NAMALWA (cell line): ENCODE measurements at regions not wholly inside any gene's neighbourhood (a gene's known extent, or its start where the extent isn't known, plus 50 kb on each side); places are given as distances from the start of the nearest gene placed in this dataset.

Experiments used
- DNase-seq: peaks from one replicate; pipeline ENCODE4 v3.0.0-alpha.2; 2015; ENCODE audit warnings: low spot score

DNA sequence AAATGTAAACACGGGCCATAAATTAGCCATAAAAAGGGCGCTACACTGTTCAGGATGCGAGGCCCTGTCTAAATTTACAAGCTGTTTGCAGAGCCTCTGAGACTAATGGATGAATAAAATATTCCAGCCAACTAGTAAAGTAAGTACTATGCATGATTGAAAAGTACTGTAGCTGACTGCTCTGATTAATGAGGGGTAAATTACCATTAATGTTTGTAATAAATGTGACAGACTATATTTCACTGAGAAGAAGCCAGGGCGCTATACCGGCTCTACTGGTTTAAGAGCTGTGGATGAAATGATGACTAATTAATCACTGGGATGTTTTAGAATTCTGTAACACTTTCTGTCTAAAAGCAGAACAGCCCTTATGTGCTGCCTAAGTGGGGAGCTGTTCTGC lies 54.3 kb upstream of the RGPD4 start:
- no peak for DNase-seq

DNA sequence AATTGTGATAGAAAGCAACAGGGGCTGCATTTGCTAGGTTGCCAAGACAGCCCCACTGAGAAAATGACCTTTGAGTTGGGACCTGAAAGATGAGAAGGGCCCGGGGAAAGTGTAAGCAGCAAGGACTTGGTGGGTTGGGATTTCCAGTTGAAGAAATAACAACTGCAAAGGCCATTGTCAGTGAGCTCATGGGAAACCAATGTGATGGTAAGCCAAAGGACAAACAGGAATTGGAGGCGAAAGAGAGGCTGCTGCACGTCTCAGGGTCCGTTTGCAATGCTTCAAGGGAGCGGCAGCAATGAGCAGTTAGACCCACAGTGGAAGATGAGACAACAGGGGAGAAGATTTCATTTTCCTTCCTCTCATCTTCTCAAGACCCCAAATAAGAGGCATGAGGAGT lies 51.5 kb upstream of the RGPD4 start:
- no peak for DNase-seq

DNA sequence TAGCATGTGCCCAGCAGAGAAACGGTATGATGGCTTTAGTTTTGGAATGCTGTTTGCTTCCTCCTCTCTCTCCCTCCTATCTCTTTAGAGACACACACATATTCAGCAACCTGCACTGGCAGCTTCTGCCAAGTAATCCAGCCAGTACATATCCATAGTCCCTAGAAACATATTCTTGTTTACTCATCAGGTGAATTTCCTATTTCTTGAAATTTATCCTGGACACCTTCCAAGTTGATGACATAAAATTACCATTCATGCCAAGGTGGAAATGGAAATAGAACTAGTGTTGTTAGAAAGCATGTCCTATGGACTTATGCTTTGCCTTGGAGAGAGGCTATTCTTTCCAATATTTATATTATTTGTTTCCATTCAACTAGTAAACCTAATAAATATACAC lies 50.9 kb upstream of the RGPD4 start:
- no peak for DNase-seq

DNA sequence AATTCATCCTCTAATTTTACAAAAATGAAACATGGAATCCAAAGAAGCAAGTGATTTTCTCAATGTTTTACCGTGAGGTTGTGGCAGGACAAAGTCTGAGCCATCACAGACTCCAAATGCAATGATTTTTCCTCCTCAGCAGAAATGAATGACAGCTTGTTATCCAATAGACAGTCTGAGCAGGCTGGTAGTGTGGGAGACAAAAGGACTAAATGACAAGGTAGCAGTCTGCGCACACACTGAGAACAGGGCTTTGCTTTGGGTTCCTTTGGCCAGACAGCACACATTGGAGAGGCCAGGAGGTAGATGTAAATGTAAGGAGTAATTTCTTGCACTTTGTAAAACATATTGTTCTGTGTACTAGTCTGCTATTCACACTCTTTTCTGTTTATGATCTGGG lies 50.3 kb upstream of the RGPD4 start:
- DNase-seq = no peak
